Renal cortical epithelial cell (primary cell): ENCODE measurements at regions not wholly inside any gene's neighbourhood (a gene's known extent, or its start where the extent isn't known, plus 50 kb on each side); places are given as distances from the start of the nearest gene placed in this dataset.
"Not testable (repeated sequence)": the region's sequence is repeated elsewhere in the genome, so short reads cannot be mapped to it uniquely, and the experiment has no call there.

Experiments
- DNase-seq: peaks from one replicate; pipeline ENCODE4 v3.0.0-alpha.2; 2011; ENCODE audit warnings: low read depth

- DNase-seq: no peak
Observed at GRCh38 chr4:132382243-132382642, 766.9 kb upstream of the PCDH10 start.

- no peak for DNase-seq
Observed at GRCh38 chr4:132383571-132384199, 765.4 kb upstream of the PCDH10 start.

GRCh38 chr4:132384709-132385108 lies 764.4 kb upstream of the PCDH10 start:
- DNase-seq: peak; percentile 0

GRCh38 chr4:132386130-132386529 lies 763.0 kb upstream of the PCDH10 start:
- no peak for DNase-seq

- no peak for DNase-seq
Observed at GRCh38 chr4:132387060-132387459, 762.0 kb upstream of the PCDH10 start.

GRCh38 chr4:132395561-132395960 lies 753.5 kb upstream of the PCDH10 start:
- no peak for DNase-seq

- DNase-seq: no peak
Observed at GRCh38 chr4:132396636-132397035, 752.5 kb upstream of the PCDH10 start.

GRCh38 chr4:132417220-132417619 lies 731.9 kb upstream of the PCDH10 start:
- no peak for DNase-seq

GRCh38 chr4:132427125-132427524 lies 722.0 kb upstream of the PCDH10 start:
- DNase-seq: no peak

GRCh38 chr4:132437117-132437516 lies 712.0 kb upstream of the PCDH10 start:
- no peak for DNase-seq

GRCh38 chr4:132445386-132445785 lies 703.7 kb upstream of the PCDH10 start:
- no peak for DNase-seq

- DNase-seq: not testable (repeated sequence)
Observed at GRCh38 chr4:132457987-132458386, 691.1 kb upstream of the PCDH10 start.

GRCh38 chr4:132479543-132479942 lies 669.6 kb upstream of the PCDH10 start:
- DNase-seq: no peak

GRCh38 chr4:132488555-132488954 lies 660.5 kb upstream of the PCDH10 start:
- DNase-seq: no peak

- no peak for DNase-seq
Observed at GRCh38 chr4:132493476-132493875, 655.6 kb upstream of the PCDH10 start.

- DNase-seq: not testable (repeated sequence)
Observed at GRCh38 chr4:132495267-132495812, 653.8 kb upstream of the PCDH10 start.

- DNase-seq: no peak
Observed at GRCh38 chr4:132498215-132498614, 650.9 kb upstream of the PCDH10 start.

- no peak for DNase-seq
Observed at GRCh38 chr4:132502096-132502552, 647.0 kb upstream of the PCDH10 start.

GRCh38 chr4:132504438-132504837 lies 644.7 kb upstream of the PCDH10 start:
- peak; percentile 10 for DNase-seq

GRCh38 chr4:132506568-132506967 lies 642.5 kb upstream of the PCDH10 start:
- no peak for DNase-seq

GRCh38 chr4:132513491-132513890 lies 635.6 kb upstream of the PCDH10 start:
- no peak for DNase-seq

- no peak for DNase-seq
Observed at GRCh38 chr4:132526652-132527051, 622.4 kb upstream of the PCDH10 start.

- DNase-seq: no peak
Observed at GRCh38 chr4:132527817-132528216, 621.3 kb upstream of the PCDH10 start.

GRCh38 chr4:132530861-132531260 lies 618.2 kb upstream of the PCDH10 start:
- DNase-seq: no peak
